ENCODE measurements at regions not wholly inside any gene's neighbourhood (a gene's known extent, or its start where the extent isn't known, plus 50 kb on each side); places are given as distances from the start of the nearest gene placed in this dataset.

DNA sequence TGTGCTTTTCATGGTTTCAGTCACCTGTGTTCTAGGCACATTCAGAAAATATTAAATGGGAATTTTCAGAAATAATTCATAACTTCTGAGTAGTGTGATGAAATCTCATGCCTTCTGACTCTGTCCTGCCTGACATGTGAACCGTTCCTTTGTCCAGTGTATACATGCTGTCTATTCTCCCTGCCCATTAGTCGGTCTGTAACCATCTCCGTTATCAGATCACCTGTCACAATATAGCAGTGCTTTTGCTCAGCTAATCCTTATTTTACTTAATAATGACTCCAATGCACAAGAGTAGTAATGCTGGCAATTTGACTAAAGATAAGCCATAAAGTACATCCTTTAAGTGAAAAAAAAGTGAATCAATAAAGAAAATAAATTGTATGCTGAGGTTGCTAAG is 597.5 kb downstream of the BRINP3 start:
- H3K27ac Mint-ChIP-seq = no peak overlapping the region
- H3K4me3 Mint-ChIP-seq = no peak overlapping the region
- peaks cover 15% of the 10 kb centered on the region for H3K9me3 Mint-ChIP-seq
- H3K36me3 Mint-ChIP-seq = no peaks in the 10 kb centered on the region
- H3K4me1 Mint-ChIP-seq = no peaks in the 10 kb centered on the region
- H3K27me3 Mint-ChIP-seq = no peaks in the 10 kb centered on the region

DNA sequence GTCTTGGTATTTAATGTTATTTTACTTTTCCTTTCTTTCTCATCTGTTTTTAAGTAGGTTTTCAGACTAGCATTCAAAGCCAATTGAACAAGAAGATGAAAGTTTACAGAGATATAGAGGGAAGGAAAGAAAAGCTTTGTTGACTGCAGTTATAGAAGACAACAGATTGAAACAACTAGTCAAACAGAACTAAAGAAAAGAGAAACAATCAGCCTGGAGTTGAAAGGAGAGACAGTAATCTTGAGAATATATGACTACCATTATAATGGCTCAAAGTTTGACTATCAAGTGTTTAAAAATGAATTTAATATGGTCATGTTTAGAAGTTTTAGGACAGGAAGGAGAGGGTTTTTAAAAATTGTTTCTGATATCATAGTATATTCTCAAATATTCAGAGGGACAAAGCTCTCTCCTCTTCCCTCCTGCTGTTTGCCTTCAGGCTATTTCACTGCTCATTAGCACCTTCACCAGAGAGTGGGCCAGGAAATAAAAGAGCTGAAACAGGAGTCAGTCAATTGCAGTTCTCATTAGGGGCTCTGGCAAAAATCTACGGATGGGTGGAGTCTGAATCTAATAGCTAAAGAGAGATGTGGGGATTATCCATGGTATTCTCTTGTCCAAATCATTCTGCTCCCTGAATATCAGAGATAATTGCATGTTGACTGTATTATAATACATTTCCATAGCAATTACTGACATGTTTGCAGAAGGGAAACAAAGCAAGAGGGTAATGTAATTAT is 577.8 kb downstream of the BRINP3 start:
- Mint-ChIP-seq H3K9me3 (peaks cover 9% of the 10 kb centered on the region), H3K4me1 (no peaks in the 10 kb centered on the region), H3K27me3 (no peaks in the 10 kb centered on the region), H3K4me3 (no peak overlapping the region), H3K36me3 (no peaks in the 10 kb centered on the region), H3K27ac (no peak overlapping the region)

DNA sequence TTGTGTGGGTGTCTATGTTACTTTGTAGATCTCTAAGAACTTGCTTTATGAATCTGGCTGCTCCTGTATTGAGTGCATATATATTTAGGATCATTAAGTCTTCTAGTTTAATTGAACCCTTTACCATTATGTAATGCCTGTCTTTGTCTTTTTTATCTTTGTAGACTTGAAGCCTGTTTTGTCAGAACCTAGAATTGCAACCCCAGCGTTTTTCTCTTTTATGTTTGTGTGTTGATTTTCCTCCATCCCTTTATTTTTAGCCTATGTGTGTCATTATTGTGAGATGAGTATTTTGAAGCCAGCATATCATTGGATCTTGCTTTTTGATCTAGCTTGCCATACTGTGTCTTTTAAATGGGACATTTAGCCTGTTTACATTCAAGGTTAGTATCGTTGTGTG is 573.2 kb downstream of the BRINP3 start:
- Mint-ChIP-seq H3K9me3 (peaks cover 16% of the 10 kb centered on the region), H3K4me1 (no peaks in the 10 kb centered on the region), H3K27me3 (no peaks in the 10 kb centered on the region), H3K36me3 (no peaks in the 10 kb centered on the region), H3K27ac (no peak overlapping the region), H3K4me3 (no peak overlapping the region)

DNA sequence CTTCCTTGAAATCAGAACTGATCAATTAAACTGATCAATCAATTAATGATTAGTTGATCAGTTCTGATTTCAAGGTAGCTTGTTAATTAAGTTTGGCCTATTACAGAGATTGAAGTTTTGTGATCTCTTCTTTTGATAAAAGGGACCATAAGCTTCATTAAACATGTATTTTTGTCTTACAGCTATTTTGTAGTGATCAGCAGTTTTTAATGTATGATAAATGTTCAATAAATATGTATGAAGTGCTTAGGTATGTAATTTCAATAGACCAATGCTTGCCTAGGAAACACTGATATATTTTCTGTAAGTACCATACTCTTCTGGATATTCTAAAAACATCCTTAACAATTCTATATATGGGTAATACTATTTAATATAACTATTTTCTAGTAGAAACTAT is 569.6 kb downstream of the BRINP3 start:
- Mint-ChIP-seq H3K4me1 (no peaks in the 10 kb centered on the region), H3K9me3 (peaks cover 20% of the 10 kb centered on the region), H3K27me3 (no peaks in the 10 kb centered on the region), H3K4me3 (no peak overlapping the region), H3K36me3 (no peaks in the 10 kb centered on the region), H3K27ac (no peak overlapping the region)

DNA sequence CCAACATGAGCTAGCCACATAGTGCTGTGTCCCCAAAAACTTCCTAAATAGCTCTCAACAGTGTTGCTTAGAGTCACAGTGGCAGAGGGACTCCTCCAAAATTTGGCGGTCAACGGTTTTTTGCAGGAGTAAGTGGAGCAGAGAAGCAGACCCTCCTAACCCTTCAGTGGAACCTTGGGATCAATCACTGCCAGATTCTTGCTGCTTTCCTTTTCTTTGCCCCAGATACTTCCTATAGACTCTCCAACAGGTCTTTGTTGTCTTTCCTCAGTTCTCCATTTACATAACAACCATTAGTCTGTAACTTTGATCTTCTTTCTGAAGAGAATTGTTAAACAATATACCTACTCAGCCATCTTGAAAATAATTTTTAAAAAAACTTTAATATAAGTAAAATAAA is 556.1 kb downstream of the BRINP3 start:
- Mint-ChIP-seq H3K27ac (no peak overlapping the region), H3K27me3 (no peaks in the 10 kb centered on the region), H3K4me1 (no peaks in the 10 kb centered on the region), H3K4me3 (no peak overlapping the region), H3K9me3 (peaks cover 20% of the 10 kb centered on the region), H3K36me3 (no peaks in the 10 kb centered on the region)

DNA sequence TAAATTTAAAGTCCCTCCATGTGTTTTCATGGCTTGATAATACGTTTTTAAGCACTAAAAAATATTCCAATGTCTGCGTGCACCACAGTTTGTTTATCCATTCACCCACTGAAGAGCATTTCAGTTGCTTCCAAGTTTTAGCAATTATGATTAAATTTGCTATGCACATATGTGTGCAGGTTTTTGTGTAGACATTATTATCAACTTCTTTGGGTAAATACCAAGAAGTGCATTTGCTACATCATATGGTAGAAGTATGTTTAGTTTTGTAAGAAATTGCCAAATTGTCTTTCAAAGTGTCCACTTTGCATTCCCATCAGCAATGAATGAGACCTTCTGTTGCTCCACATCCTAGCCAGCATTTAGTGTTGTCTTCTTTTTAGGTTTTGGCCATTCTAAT is 550.0 kb downstream of the BRINP3 start:
- no peak overlapping the region for H3K4me3 Mint-ChIP-seq

DNA sequence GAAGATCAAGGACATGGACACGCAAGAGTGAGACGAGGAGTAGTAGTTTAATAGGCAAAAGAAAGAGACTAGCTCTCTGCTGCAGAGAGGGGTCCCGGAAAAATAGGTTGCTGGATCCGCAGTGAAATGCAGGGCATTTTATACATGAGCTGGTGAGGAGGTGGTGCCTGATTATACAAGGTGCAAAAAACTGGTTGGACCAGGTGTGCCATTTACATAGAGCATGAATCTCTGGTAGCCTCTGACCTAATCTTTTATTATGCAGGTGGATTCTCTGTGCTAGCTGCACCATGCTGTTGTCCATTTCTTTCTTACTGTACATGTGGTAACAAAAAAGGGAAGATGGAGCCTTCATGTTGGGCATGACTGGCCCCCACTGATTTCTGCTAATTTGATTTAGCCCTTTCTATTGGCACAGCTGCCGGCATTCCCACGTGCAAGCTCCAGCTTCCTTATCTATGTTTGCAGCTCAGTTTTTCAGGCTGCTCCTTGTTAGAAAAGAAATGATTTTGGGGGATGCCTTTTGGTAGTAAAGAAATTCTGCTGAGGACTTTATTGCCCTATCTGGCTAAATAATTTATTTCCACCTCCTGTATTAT is 548.1 kb downstream of the BRINP3 start:
- Mint-ChIP-seq H3K27ac (no peak overlapping the region), H3K9me3 (peaks cover 4% of the 10 kb centered on the region), H3K27me3 (no peaks in the 10 kb centered on the region), H3K4me3 (no peak overlapping the region), H3K36me3 (no peaks in the 10 kb centered on the region), H3K4me1 (no peaks in the 10 kb centered on the region)

More for the DNA sequence above, 550.0 kb downstream of the BRINP3 start:
- no peaks in the 10 kb centered on the region for H3K27me3 Mint-ChIP-seq
- peaks cover 4% of the 10 kb centered on the region for H3K9me3 Mint-ChIP-seq
- H3K27ac Mint-ChIP-seq = no peak overlapping the region
- H3K36me3 Mint-ChIP-seq = no peaks in the 10 kb centered on the region
- no peaks in the 10 kb centered on the region for H3K4me1 Mint-ChIP-seq

DNA sequence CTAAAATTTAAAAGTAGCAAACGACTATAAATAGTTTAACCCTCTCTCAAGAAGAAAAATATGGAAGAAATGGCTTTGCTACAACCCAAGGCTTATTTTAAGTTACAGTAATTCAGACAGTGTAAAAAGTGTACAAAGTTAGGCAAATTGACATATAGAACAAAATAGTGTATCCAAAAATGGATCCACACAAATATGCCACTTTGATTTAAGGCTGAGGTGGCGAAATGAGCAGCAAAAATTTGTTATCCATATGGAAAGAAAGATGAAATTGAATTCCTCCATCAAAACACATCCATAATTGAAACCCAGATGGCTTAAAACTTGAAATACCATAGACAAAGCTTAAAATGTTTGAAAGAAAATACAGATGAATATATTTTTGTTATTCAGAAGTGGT is 540.8 kb downstream of the BRINP3 start:
- Mint-ChIP-seq H3K27ac (no peak overlapping the region), H3K9me3 (peaks cover 16% of the 10 kb centered on the region), H3K27me3 (no peaks in the 10 kb centered on the region), H3K36me3 (no peaks in the 10 kb centered on the region), H3K4me3 (no peak overlapping the region), H3K4me1 (no peaks in the 10 kb centered on the region)

DNA sequence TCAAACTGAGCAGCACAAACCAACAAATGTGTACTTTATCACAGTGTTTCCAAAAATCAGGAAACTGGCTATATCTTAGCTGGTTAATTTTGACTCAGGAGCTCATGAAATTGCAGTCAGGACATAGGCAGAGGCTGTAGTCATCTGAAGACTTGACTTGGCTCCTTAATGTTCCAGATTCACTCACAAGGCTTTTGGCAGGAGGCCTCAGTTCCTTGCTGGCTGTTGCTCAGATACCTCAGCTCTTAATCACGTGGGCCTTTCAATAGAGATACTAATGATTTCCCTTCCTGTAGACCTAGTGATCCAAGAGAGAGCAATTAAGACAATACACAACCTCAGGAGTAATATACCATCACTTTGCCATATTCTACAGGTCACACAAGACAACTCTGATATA is 537.7 kb downstream of the BRINP3 start:
- H3K9me3 Mint-ChIP-seq = peaks cover 12% of the 10 kb centered on the region
- H3K4me3 Mint-ChIP-seq = no peak overlapping the region
- no peaks in the 10 kb centered on the region for H3K4me1 Mint-ChIP-seq
- no peak overlapping the region for H3K27ac Mint-ChIP-seq
- H3K36me3 Mint-ChIP-seq = no peaks in the 10 kb centered on the region
- H3K27me3 Mint-ChIP-seq = no peaks in the 10 kb centered on the region

DNA sequence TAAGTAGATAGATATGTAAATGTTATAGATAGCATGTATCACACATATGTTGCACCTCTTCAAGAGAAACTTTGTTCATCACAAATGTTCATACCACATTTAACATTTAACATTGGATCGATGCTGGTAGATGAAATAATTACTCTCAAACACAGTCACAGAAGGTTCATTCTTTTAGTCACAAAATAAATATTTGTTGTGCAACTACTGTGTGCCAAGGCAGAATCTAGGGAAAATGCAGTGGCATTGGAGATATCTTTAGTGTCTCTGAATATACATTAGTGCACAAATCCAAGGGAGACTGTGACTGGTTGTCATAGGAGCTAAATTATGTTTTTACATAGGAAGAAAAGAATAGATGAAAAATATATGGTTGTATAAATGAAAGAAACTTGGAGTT is 535.7 kb downstream of the BRINP3 start:
- Mint-ChIP-seq H3K4me3 (no peak overlapping the region), H3K9me3 (peaks cover 8% of the 10 kb centered on the region), H3K36me3 (no peaks in the 10 kb centered on the region), H3K4me1 (no peaks in the 10 kb centered on the region), H3K27me3 (no peaks in the 10 kb centered on the region), H3K27ac (no peak overlapping the region)

DNA sequence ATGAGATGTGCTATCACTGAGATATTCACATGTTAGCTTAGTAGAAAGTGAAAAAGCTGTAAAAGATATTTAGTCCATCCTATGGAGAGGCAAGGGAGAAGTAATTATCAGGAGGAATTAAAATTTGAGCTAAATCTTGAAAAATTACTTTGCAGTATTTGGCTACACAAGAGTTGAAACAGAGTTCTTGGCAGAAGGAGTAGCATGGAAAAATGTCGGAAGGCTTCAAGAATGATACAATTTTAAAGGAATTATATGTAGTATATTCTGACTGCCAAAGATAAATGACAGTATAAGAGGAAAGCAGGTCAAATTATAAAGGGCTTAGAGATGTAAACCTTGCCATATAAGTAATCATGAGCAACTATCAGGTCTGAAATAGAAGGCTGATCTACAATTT is 518.9 kb downstream of the BRINP3 start:
- Mint-ChIP-seq H3K4me3 (no peak overlapping the region), H3K4me1 (no peaks in the 10 kb centered on the region), H3K9me3 (no peaks in the 10 kb centered on the region), H3K27me3 (no peaks in the 10 kb centered on the region), H3K36me3 (no peaks in the 10 kb centered on the region), H3K27ac (no peak overlapping the region)

DNA sequence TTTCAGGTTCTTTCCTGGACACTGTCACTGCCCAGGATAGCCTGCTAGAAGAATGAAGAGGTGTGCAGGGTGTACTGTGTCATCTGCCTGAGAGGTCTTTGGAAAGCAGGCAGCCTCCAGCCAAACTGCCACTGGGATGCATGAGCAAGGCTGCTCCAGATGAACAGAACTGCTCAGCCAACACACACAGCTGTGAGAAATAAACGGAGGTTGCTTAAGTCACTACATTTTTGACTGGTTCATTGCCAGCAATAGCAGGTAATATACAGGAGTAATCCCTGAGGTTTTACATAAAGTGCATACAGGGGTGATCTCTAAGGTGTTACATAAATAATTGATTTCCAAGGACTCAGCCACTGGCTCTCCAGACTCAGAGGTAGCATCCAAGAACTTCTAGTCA is 516.9 kb downstream of the BRINP3 start:
- no peaks in the 10 kb centered on the region for H3K36me3 Mint-ChIP-seq

DNA sequence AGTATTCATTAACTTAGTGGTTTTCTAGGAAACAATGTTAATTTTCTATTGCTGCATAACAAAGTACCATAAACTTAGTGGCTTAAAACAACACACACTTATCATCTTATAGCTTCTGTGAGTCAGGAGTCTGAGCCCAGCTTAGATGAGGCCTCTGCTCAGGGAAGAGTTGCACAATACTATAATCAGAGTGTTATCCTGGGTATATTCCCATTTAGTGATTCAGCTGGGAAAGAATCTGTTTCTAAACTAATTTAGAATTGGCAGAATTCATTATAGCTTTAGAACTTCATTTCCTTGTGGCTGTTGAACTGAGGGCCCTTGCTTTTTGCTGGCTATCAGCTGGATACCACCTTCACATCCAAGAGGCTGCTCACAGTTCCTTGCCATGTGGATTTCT is 515.5 kb downstream of the BRINP3 start:
- H3K4me3 Mint-ChIP-seq = no peak overlapping the region
- no peak overlapping the region for H3K27ac Mint-ChIP-seq
- H3K4me1 Mint-ChIP-seq = no peaks in the 10 kb centered on the region
- no peaks in the 10 kb centered on the region for H3K36me3 Mint-ChIP-seq
- H3K9me3 Mint-ChIP-seq = no peaks in the 10 kb centered on the region
- H3K27me3 Mint-ChIP-seq = no peaks in the 10 kb centered on the region

More for the DNA sequence above, 516.9 kb downstream of the BRINP3 start:
- Mint-ChIP-seq H3K27me3 (no peaks in the 10 kb centered on the region), H3K9me3 (no peaks in the 10 kb centered on the region), H3K4me3 (no peak overlapping the region), H3K27ac (no peak overlapping the region), H3K4me1 (no peaks in the 10 kb centered on the region)

DNA sequence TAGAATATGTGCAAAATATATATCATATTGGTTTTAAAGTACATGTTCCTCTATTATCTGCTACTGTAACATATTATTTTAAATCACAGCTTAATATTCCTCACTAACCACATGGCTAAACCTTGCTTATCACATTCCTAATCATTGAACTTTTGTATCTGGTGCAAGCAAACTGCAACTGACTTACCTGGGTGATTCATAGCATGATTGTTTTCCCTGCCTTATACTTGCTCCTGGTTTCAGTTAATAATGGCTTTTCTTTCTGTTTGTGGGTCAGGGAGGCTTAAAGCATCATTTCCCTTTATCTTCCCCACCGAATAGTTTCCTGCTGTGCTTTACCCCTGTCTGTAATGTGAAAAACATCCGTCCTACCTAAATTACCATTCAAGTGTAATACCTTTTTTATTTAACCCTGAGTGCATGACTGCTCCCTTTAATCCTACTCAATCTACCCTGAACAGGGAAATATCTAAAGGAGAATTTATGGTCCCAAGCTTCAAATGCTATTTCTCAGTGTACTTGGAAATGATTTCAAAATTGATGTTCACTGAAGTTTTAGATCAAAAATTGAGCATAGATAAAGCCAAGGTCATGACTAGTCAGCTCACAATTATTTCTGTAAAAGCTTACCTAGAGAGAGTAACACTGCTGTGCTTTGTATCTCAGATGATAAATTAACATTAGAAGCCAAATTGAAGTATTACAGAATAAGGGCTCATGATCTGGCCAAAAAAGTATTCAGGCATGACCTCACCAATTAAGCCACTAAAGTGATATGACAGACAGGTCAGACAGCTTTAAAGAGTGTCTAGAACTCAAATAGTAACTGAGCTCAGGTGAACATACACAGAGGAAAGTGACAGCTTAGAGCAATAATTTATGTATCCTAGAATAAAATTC is 507.1 kb downstream of the BRINP3 start:
- peaks cover 2% of the 10 kb centered on the region for H3K9me3 Mint-ChIP-seq
- H3K4me1 Mint-ChIP-seq = no peaks in the 10 kb centered on the region
- no peaks in the 10 kb centered on the region for H3K27me3 Mint-ChIP-seq
- no peak overlapping the region for H3K4me3 Mint-ChIP-seq
- no peaks in the 10 kb centered on the region for H3K36me3 Mint-ChIP-seq
- H3K27ac Mint-ChIP-seq = no peak overlapping the region

DNA sequence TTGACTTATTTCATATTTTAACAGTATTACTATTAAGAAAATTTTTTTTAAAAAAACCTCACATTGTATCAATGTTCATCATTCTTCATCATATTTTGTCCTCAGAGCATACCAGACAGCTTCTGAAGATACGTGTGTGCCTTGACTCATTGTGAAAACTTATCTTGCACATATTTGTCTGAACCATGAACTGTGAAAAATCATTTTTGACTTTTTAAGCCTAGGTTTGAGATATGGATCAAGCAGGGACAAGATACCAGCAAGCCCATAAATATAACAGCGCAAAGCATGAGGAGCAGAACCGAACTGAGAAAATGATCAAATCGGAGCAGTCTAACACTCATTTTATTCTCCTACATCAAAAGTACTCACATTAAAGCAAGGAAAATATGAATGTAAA is 506.0 kb downstream of the BRINP3 start:
- Mint-ChIP-seq H3K4me1 (no peaks in the 10 kb centered on the region), H3K4me3 (no peak overlapping the region), H3K27ac (no peak overlapping the region), H3K27me3 (no peaks in the 10 kb centered on the region), H3K9me3 (peaks cover 8% of the 10 kb centered on the region), H3K36me3 (peaks cover under 1% of the 10 kb centered on the region)

DNA sequence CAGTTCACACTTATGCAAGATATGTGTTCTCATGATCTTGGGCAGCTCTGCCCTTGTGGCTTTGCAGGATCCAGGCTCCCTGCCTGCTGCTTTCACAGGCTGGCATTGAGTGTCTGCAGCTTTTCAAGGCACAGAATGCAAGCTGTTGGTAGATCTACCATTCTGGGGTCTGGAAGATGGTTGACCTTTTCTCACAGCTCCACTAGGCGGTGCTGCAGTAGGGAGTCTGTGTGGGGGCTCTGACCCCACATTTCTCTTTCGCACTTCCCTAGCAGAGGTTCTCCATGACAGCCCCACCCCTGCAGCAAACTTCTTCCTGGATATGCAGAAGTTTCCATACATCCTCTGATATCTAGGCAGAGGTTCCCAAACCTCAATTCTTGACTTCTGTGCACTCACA is 500.5 kb downstream of the BRINP3 start:
- no peaks in the 10 kb centered on the region for H3K27me3 Mint-ChIP-seq
- no peak overlapping the region for H3K4me3 Mint-ChIP-seq
- H3K9me3 Mint-ChIP-seq = peaks cover 17% of the 10 kb centered on the region
- no peaks in the 10 kb centered on the region for H3K4me1 Mint-ChIP-seq
- H3K27ac Mint-ChIP-seq = no peak overlapping the region
- peaks cover 2% of the 10 kb centered on the region for H3K36me3 Mint-ChIP-seq
